ENCODE measurements at regions not wholly inside any gene's neighbourhood (a gene's known extent, or its start where the extent isn't known, plus 50 kb on each side); places are given as distances from the start of the nearest gene placed in this dataset.

DNA sequence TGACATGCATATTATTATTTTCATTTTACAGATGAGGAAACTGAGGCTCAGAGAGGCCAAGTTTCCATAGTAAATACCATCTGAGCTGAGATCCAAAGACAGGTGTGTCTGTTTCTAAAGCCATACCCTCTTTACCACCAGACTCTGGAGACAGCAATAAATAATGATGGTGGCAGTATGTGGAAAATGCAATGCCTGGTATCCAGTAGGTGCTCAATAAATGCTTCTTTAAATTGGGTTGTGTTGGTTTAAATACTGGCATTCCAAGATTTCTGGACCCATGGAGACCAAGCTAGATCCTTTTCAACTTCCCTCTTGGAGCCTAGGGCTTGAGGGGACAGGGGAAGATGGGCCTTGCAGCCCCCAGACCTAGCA, 221.3 kb upstream of the MSX2 start:
- Histone ChIP-seq H3K4me2 (ENCODE audit: insufficient read depth, low read length) (no peak overlapping the region), H3K36me3 (ENCODE audit: control insufficient read depth in 2 of 2, extremely low read depth in 1 of 2, insufficient read depth in 2 of 2, low read length in 2 of 2) (no peaks in the 10 kb centered on the region), H3K9ac (replicated peaks; ENCODE audit: extremely low read depth, insufficient read depth, low read length) (no peak overlapping the region), H3K27ac (ENCODE audit: insufficient read depth, low read depth, low read length) (no peak overlapping the region), H3K79me2 (ENCODE audit: control insufficient read depth, insufficient read depth, low read length) (no peaks in the 10 kb centered on the region), H3K27me3 (ENCODE audit: control insufficient read depth in 2 of 2, insufficient read depth in 2 of 2, low read length in 2 of 2) (no peaks in the 10 kb centered on the region), H2AFZ (ENCODE audit: low read depth, low read length) (no peak overlapping the region), H3K4me1 (ENCODE audit: control insufficient read depth, extremely low read depth, insufficient read depth, low read length) (no peaks in the 10 kb centered on the region), H3K9me1 (replicated peaks; ENCODE audit: control insufficient read depth, extremely low read depth, insufficient read depth, low read length) (no peaks in the 10 kb centered on the region), H3K4me3 (replicated peaks in 1 of 3; ENCODE audit: insufficient read depth in 1 of 3, low read depth in 1 of 3, low read length in 3 of 3) (no peak overlapping the region), H3K9me3 (replicated peaks; ENCODE audit: control insufficient read depth, insufficient read depth, low read length) (no peaks in the 10 kb centered on the region), H4K20me1 (replicated peaks; ENCODE audit: control insufficient read depth, extremely low read depth, insufficient read depth, low read length) (no peaks in the 10 kb centered on the region)
- POLR2A ChIA-PET, result no interaction called here
- intact Hi-C loops (cut with micrococcal nuclease), result no loop called here
- no peak for DNase-seq (ENCODE audit: low read depth, low spot score)
- dilution Hi-C loops (cut with MboI; ENCODE audit: extremely low pct_ligation_motif_present, low sequenced_read_pairs), result no loop called here
- CTCF ChIA-PET, result no interaction called here
- no peak for FAIRE-seq
- BruUV-seq (replicated peaks), result no TSS peak
- TF ChIP-seq JUN (IDR thresholded peaks at IDR 0.05; ENCODE audit: borderline replicate concordance, insufficient read depth, insufficient read length, low read depth), result no peak
- no peak for TF ChIP-seq EZH2 (IDR thresholded peaks at IDR 0.05; ENCODE audit: borderline replicate concordance, low read depth, low read length, severe bottlenecking)
- TF ChIP-seq MYC (IDR thresholded peaks at IDR 0.05; ENCODE audit: low read depth, low read length), result no peak
- TF ChIP-seq POLR2AphosphoS5 (IDR thresholded peaks at IDR 0.05; ENCODE audit: insufficient read depth, low read depth, low read length), result no peak
- TF ChIP-seq POLR2A (IDR thresholded peaks at IDR 0.05; ENCODE audit: low read depth, low read length), result no peak
- TF ChIP-seq, protein P1, sequence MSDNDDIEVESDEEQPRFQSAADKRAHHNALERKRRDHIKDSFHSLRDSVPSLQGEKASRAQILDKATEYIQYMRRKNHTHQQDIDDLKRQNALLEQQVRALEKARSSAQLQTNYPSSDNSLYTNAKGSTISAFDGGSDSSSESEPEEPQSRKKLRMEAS (IDR thresholded peaks at IDR 0.05; ENCODE audit: insufficient read depth, insufficient read length), result no peak
- TF ChIP-seq, protein P2, sequence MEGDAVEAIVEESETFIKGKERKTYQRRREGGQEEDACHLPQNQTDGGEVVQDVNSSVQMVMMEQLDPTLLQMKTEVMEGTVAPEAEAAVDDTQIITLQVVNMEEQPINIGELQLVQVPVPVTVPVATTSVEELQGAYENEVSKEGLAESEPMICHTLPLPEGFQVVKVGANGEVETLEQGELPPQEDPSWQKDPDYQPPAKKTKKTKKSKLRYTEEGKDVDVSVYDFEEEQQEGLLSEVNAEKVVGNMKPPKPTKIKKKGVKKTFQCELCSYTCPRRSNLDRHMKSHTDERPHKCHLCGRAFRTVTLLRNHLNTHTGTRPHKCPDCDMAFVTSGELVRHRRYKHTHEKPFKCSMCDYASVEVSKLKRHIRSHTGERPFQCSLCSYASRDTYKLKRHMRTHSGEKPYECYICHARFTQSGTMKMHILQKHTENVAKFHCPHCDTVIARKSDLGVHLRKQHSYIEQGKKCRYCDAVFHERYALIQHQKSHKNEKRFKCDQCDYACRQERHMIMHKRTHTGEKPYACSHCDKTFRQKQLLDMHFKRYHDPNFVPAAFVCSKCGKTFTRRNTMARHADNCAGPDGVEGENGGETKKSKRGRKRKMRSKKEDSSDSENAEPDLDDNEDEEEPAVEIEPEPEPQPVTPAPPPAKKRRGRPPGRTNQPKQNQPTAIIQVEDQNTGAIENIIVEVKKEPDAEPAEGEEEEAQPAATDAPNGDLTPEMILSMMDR (IDR thresholded peaks at IDR 0.05; ENCODE audit: extremely low read depth in 1 of 2, insufficient read depth in 1 of 2, low read depth in 1 of 2, low read length in 2 of 2), result no peak
